ENCODE measurements at regions not wholly inside any gene's neighbourhood (a gene's known extent, or its start where the extent isn't known, plus 50 kb on each side); places are given as distances from the start of the nearest gene placed in this dataset.

GRCh38 chr9:19885608-19886007 lies 96.8 kb upstream of the SLC24A2 start:
- no peak overlapping the region for H2BK5ac ChIP-seq (ENCODE audit: low read depth, low read length, poor library complexity, severe bottlenecking)
- H3K9ac ChIP-seq (ENCODE audit: low read depth, low read length) = no peak overlapping the region
- H3K79me1 ChIP-seq (ENCODE audit: low read depth in 1 of 2, low read length in 2 of 2) = no peaks in the 10 kb centered on the region
- POLR2A ChIA-PET (ENCODE audit: unreplicated experiment) = no interaction called here
- in situ Hi-C loops (cut with MboI; ENCODE audit: low sequenced_read_pairs) (no loop called here), dilution Hi-C loops (cut with HindIII; ENCODE audit: low sequenced_read_pairs, unreplicated experiment) (no loop called here), intact Hi-C loops (cut with micrococcal nuclease) (no loop called here)
- H4K8ac ChIP-seq (ENCODE audit: low read depth in 2 of 2, low read length in 2 of 2) = no peak overlapping the region
- no peak overlapping the region for H2BK20ac ChIP-seq (ENCODE audit: low read depth, low read length)
- no peaks in the 10 kb centered on the region for H3K9me1 ChIP-seq (ENCODE audit: insufficient read depth, low read length)
- H3K23ac ChIP-seq (ENCODE audit: low read depth, low read length) = no peak overlapping the region
- no peak overlapping the region for H3K56ac ChIP-seq (ENCODE audit: extremely low read depth, insufficient read depth, low read length)
- H2AK5ac ChIP-seq (ENCODE audit: low read depth, low read length) = no peak overlapping the region
- H3K18ac ChIP-seq (ENCODE audit: low read depth, low read length) = no peak overlapping the region
- H2BK15ac ChIP-seq (ENCODE audit: low read depth, low read length) = no peak overlapping the region
- no peak overlapping the region for H4K91ac ChIP-seq (ENCODE audit: insufficient read depth, low read depth, low read length)
- no peak overlapping the region for H3K4me3 ChIP-seq (ENCODE audit: insufficient read depth, low read depth, low read length)
- no peaks in the 10 kb centered on the region for H3K4me1 ChIP-seq (ENCODE audit: control insufficient read depth, insufficient read depth, low read length)
- DNase-seq (no peak), ATAC-seq (ENCODE audit: low read depth) (no peak)
- no peak overlapping the region for H2AK9ac ChIP-seq (replicated peaks; ENCODE audit: low read depth, low read length, poor library complexity)
- no peak overlapping the region for H3K14ac ChIP-seq (replicated peaks; ENCODE audit: low read depth, low read length)
- H3K36me3 ChIP-seq (ENCODE audit: control insufficient read depth, insufficient read depth, low read length) = no peaks in the 10 kb centered on the region
- no peak overlapping the region for H3K4ac ChIP-seq (ENCODE audit: low read depth, low read length)
- no TSS peak for BruUV-seq (replicated peaks)
- CTCF ChIA-PET = no interaction called here
- TF ChIP-seq POLR2A (IDR thresholded peaks at IDR 0.05; ENCODE audit: low read depth, low read length) = no peak
- no peak for TF ChIP-seq MAFK (IDR thresholded peaks at IDR 0.05; ENCODE audit: low read depth, low read length)
- no peak for TF ChIP-seq ELK1 (IDR thresholded peaks at IDR 0.05; ENCODE audit: borderline replicate concordance, low read depth, low read length)
- TF ChIP-seq NFE2L2 (IDR thresholded peaks at IDR 0.05; ENCODE audit: low read depth, low read length) = no peak
- no peak for TF ChIP-seq MXI1 (IDR thresholded peaks at IDR 0.05; ENCODE audit: borderline replicate concordance, low read depth, low read length)
- whole genome bisulfite sequencing, 2 experiments (ENCODE audit: extremely low coverage in 2 of 2, insufficient read length in 1 of 2) = no CpG with 5 or more reads among the region's 4 CpGs
- H2AFZ ChIP-seq (replicated peaks; ENCODE audit: low read length, poor library complexity) = no peak overlapping the region
- H3K4me2 ChIP-seq (ENCODE audit: low read depth, low read length) = no peak overlapping the region
- no peak overlapping the region for H3K27ac ChIP-seq (ENCODE audit: insufficient read depth, low read length)
- no peak overlapping the region for H4K5ac ChIP-seq (ENCODE audit: low read depth, low read length)
- no peaks in the 10 kb centered on the region for H3K27me3 ChIP-seq (ENCODE audit: control insufficient read depth, insufficient read depth, low read length)
- no peaks in the 10 kb centered on the region for H3K9me3 ChIP-seq (ENCODE audit: control insufficient read depth, insufficient read depth, low read length)
- no peaks in the 10 kb centered on the region for H4K20me1 ChIP-seq (ENCODE audit: insufficient read depth, low read length)
- no peak overlapping the region for H2BK120ac ChIP-seq (ENCODE audit: low read depth, low read length)
